Osteoblast (primary cell): ENCODE measurements at regions not wholly inside any gene's neighbourhood (a gene's known extent, or its start where the extent isn't known, plus 50 kb on each side); places are given as distances from the start of the nearest gene placed in this dataset.

Experiments used
- DNase-seq: peaks from one replicate; pipeline ENCODE4 v3.0.0; 2011; ENCODE audit warnings: low spot score, mixed read lengths; ENCODE audit not compliant: insufficient read length; ENCODE audit errors: missing footprints
- H2AFZ ChIP-seq: 2 replicates; pipeline ENCODE4 v1.6.0; 2011; ENCODE audit warnings: mild to moderate bottlenecking, low read length
- H3K27ac ChIP-seq: 2 replicates; pipeline ENCODE4 v1.5.1; 2011; ENCODE audit warnings: mild to moderate bottlenecking, low read depth, low read length, moderate library complexity
- H3K27me3 ChIP-seq: 2 replicates; pipeline ENCODE4 v1.6.0; 2012; ENCODE audit warnings: mild to moderate bottlenecking, control low read depth, inconsistent platforms, low read length, moderate library complexity; ENCODE audit not compliant: insufficient read depth
- H3K36me3 ChIP-seq: 2 replicates; pipeline ENCODE4 v1.5.1; 2011; ENCODE audit warnings: mild to moderate bottlenecking, low read length, control low read depth, moderate library complexity; ENCODE audit not compliant: insufficient read depth
- H3K4me1 ChIP-seq: 2 replicates; pipeline ENCODE4 v1.5.1; 2011; ENCODE audit warnings: mild to moderate bottlenecking, low read length, control low read depth, moderate library complexity; ENCODE audit not compliant: insufficient read depth
- H3K4me2 ChIP-seq: 2 replicates; pipeline ENCODE4 v1.6.0; 2011; ENCODE audit warnings: mild to moderate bottlenecking, low read length; ENCODE audit not compliant: insufficient read depth
- H3K4me3 ChIP-seq: fragments of 200-600 bp; sonication (generic); 3 replicates; pipeline ENCODE4 v1.5.1; 2012; ENCODE audit warnings: mild to moderate bottlenecking, low read length, inconsistent platforms; ENCODE audit not compliant: insufficient read depth
- H3K79me2 ChIP-seq: 2 replicates; pipeline ENCODE4 v1.6.0; 2012; ENCODE audit warnings: mild to moderate bottlenecking, low read length, control low read depth, inconsistent platforms; ENCODE audit not compliant: insufficient read depth
- H3K9me3 ChIP-seq: 2 replicates; pipeline ENCODE4 v1.5.1; 2011; ENCODE audit warnings: low read depth, low read length, control low read depth
- H4K20me1 ChIP-seq: 2 replicates; pipeline ENCODE4 v1.6.0; 2012; ENCODE audit warnings: mild to moderate bottlenecking, low read length, control low read depth; ENCODE audit not compliant: insufficient read depth
- CTCF ChIP-seq: IDR thresholded peaks from 2 replicates; pipeline ENCODE4 v1.5.1; 2011; ENCODE audit warnings: mild to moderate bottlenecking, low read depth, low read length, moderate library complexity; ENCODE audit errors: extremely low read depth

GRCh38 chr10:91335147-91335546 is 75.0 kb upstream of the HECTD2 start:
- Histone ChIP-seq H3K4me1 (no peaks in the 10 kb centered on the region), H3K27me3 (no peaks in the 10 kb centered on the region), H2AFZ (no peak overlapping the region), H3K27ac (no peak overlapping the region), H3K36me3 (no peaks in the 10 kb centered on the region), H3K4me3 (no peak overlapping the region), H3K9me3 (no peaks in the 10 kb centered on the region), H4K20me1 (no peaks in the 10 kb centered on the region), H3K79me2 (no peaks in the 10 kb centered on the region), H3K4me2 (no peak overlapping the region)
- TF ChIP-seq CTCF = no peak
- no peak for DNase-seq

GRCh38 chr10:91339729-91340128 is 70.4 kb upstream of the HECTD2 start:
- Histone ChIP-seq H3K36me3 (no peaks in the 10 kb centered on the region), H3K9me3 (no peaks in the 10 kb centered on the region), H3K79me2 (no peaks in the 10 kb centered on the region), H4K20me1 (no peaks in the 10 kb centered on the region), H3K4me3 (no peak overlapping the region), H3K4me2 (no peak overlapping the region), H3K4me1 (peaks cover 16% of the 10 kb centered on the region), H3K27ac (no peak overlapping the region), H3K27me3 (no peaks in the 10 kb centered on the region), H2AFZ (peak overlapping the region; percentile 29)
- DNase-seq = no peak
- TF ChIP-seq CTCF = no peak

- peak; percentile 79 for DNase-seq
- Histone ChIP-seq H3K9me3 (no peaks in the 10 kb centered on the region), H2AFZ (peak overlapping the region; percentile 79), H3K4me1 (peaks cover 24% of the 10 kb centered on the region), H4K20me1 (no peaks in the 10 kb centered on the region), H3K4me2 (peak overlapping the region; percentile 66), H3K4me3 (no peak overlapping the region), H3K79me2 (no peaks in the 10 kb centered on the region), H3K27me3 (no peaks in the 10 kb centered on the region), H3K27ac (peak overlapping the region; percentile 68), H3K36me3 (no peaks in the 10 kb centered on the region)
- no peak for TF ChIP-seq CTCF
Measured at GRCh38 chr10:91340613-91341362, 69.4 kb upstream of the HECTD2 start.

GRCh38 chr10:91341686-91342085 is 68.5 kb upstream of the HECTD2 start:
- Histone ChIP-seq H2AFZ (peak overlapping the region; percentile 79), H4K20me1 (no peaks in the 10 kb centered on the region), H3K4me3 (no peak overlapping the region), H3K36me3 (no peaks in the 10 kb centered on the region), H3K79me2 (no peaks in the 10 kb centered on the region), H3K27me3 (no peaks in the 10 kb centered on the region), H3K4me1 (peaks cover 33% of the 10 kb centered on the region), H3K4me2 (peak overlapping the region; percentile 66), H3K9me3 (no peaks in the 10 kb centered on the region), H3K27ac (peak overlapping the region; percentile 68)
- no peak for DNase-seq
- no peak for TF ChIP-seq CTCF
